ENCODE measurements at regions not wholly inside any gene's neighbourhood (a gene's known extent, or its start where the extent isn't known, plus 50 kb on each side); places are given as distances from the start of the nearest gene placed in this dataset.

- no peak for DNase-seq
Measured at GRCh38 chr4:41466249-41466648, 71.7 kb upstream of the LIMCH1 start.

- no peak for DNase-seq
Measured at GRCh38 chr4:41468122-41468521, 69.8 kb upstream of the LIMCH1 start.

DNA sequence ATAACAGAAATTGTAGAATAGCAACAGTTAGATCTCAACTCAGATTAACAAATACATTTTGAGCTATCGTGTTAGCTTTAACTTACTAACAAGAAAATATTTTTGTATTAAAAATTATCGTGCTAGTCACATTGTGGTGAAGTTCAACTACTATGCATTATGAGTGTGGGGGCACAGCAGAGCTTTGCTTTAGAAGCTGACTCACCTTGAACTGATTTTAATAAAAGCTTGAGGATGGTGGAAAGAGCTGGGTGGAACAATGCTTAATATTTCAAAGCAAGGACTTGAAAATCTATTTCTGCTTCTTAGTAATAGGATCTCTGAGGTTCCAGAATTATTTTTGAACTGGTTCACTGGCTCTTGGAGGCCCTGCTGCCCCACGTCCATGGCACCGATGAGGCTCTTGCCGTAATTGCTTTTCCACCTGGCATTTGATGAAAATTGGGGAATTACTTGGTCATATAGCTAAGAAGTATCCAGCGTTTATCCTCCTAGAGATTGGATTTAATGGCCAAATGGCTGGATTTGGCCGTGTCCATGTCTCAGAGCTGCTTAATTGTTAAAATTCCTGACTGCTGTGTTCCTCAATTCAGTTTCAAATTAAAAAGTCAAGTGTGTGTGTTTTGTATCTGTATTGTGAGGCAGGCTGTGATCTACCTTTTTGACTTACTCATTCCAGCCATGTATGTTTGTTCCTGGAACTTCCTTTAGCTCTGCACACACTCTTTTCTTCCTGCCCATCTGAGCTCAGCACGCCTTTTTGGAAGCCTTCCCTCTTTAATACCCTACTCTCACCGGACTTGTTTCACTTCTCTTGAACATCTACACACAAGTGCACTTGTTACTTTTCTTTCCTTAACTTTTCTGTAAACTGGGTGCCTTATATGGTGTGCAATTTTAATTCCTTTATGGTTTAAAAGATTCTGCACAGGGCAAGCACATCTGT is 66.6 kb upstream of the LIMCH1 start:
- no peak for DNase-seq

DNA sequence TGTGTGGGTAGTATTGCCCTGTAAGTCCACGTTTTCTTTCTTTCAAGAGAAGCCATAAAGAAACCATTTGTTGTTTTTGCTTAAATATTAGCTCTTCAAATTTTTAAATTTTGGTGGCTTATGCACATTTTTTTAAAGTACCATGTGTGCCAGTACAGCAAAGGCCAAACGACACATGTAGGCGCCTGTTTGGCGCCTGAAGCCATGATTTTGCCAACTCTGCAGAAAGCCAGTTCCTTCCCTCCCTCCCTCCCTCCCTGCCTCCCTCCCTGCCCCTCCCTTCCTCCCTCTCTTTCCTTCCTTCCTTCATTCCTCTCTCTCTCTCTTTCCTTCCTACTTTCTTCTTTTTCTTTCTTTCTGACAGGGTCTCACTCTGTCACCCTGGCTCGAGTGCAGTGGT is 65.9 kb upstream of the LIMCH1 start:
- DNase-seq = no peak

- no peak for DNase-seq
Measured at GRCh38 chr4:41473176-41473575, 64.8 kb upstream of the LIMCH1 start.

DNA sequence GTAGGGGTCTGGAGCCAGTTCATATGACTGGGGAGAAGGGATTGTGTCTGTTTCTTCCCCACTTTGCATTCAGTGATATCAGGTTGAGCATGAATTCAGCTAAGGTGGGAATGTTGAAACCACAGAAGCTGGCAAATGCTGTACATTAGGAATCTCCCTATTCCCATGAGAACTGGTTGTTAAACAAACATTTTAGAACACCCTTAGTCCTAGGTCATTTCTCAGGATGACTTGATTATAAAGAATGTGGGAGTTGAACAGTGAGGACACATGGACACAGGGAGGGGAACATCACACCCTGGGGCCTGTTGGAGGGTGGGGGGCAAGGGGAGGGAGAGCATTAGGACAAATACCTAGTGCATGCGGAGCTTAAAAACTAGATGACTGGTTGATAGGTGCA is 62.6 kb upstream of the LIMCH1 start:
- DNase-seq = no peak

DNA sequence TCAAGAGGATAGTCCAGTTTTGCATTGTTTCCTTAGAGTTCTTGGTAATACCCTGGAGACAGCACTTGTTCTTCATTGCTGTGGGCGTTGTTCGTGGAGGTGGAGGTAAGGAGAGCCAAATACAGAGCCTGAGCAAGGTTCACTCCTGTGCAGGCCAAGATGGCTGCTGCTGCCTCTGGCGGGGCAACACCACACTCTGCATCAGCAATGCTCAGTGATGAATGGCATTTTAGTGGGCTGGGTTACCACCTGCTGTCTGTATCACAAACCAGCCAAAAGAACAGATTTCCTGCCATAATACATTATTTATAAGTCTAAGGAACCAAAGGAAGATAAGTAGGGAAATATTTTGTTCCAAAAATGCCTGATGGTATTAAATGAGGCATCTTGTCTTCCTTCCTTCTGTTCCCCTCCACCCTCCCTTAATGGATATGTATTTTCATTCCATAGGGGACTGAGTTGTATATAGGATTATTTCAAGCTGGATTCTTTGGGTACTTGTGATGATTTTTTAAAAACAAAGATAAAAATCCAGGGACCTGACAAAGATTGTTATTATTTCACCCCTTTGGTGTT is 61.6 kb upstream of the LIMCH1 start:
- DNase-seq = no peak

DNA sequence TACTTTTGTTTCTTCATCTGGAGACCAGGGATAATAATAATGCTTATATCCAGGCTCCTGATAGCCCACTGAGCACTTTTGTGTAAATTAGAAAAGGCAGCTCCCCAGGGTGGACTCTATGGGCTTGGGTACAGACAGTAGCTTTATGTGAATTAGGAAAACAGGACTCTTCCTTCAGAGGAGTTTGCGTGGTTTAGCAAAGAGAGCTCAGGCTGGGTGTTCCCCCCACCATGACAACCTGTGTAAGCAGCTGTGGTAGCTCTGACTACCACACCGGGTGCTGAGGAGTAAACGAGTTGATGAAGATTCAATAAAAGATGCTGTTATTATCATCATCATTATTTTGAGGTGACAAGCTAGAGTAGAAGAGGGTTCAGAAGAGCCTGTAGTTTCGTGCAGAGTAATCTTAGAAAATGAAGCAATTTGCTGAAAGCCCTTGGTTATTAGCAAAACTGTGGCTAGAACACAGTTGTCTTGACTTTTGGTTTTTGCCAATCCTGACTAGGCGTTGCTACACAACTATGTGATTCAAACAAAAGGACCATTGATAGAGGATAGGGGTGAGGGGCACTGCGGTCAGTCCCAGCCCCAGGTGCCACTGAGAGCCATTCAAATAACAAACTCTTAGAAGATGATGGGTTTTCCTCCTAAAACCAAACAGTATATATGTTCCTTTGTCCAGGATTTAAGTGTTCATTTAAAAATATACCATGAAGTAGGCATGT is 60.6 kb upstream of the LIMCH1 start:
- no peak for DNase-seq

- no peak for DNase-seq
Measured at GRCh38 chr4:41478518-41478917, 59.4 kb upstream of the LIMCH1 start.

DNA sequence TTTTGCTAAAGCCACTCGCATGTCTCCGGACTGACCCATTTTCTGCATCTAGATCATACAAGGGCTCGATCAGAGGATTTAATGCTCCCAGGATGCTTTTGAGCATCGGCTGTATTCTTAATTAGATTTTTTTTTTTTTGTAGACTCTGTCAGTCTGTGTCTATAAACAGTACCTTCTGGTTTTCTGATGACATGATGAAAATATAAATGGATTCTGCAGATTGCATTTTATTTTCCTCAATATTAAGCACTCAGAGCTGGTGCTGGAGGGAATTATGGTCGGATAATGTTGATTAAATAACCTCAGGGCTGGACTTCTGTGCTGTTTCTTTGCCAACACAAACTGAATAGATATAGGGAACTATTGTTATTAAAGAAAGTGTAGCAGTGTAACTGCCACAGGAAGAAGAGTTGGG is 57.1 kb upstream of the LIMCH1 start:
- DNase-seq = no peak

DNA sequence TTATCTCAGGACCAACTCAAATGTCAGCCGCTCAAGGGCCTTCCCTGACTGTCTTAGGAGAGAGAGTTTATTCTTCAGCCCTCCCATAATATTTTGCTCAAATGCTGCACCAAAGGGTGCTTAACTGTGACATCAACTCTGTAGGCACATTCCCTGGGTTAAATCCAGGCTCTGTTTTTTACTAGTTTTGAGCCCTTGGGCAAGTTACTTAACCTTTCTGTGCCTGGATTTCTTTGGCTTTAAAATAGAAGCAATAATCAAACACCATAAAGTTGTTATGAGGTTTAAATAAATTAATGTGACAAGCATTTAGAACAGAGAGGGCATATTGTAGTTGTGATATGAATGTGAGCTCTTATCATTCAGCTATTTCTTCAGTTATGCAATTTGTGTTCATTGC is 54.2 kb upstream of the LIMCH1 start:
- DNase-seq = no peak

DNA sequence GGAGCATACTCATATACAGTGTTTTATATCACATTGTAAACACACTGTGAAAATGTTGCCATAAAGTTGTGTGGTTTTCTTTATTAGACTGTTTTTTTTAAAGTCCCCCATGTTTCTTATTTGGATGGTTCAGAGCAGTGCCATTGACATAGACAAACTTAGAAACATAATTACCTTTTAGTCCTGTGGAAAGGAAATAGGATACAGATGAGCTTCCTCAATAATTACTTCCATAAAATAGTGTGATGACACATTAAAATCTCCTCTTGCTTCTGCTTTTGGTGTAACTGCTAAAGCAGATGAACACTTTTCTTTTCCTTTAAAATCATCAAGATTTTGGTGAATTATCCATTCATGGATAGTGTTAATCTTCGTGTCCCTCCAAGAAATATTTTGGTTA is 52.9 kb upstream of the LIMCH1 start:
- no peak for DNase-seq

DNA sequence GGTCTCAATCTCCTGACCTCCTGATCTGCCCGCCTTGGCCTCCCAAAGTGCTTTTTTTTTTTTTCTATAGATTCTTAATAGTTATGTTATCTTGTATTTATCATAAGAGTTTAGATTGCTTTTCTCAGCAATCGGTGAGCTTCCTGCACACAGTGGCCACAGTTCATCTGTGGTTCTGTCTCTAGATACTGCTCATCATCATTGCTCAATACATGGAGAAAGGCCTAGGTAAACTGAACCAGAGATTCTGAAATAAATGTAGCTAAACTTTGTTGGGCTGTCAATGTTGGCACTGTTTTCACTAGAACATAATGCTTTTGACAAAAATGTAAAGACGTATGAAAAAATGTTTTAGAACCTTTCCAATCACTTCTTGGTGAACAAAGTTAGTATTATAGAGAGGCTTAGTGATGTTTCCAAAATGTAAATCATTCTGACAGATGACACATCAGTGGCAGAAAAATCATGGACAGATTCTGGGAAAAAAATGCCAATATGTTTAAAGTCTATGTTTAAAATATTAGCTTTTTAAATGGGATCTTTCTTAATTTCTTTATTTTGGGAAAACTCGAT is 50.0 kb upstream of the LIMCH1 start:
- DNase-seq = no peak
